ENCODE measurements at regions not wholly inside any gene's neighbourhood (a gene's known extent, or its start where the extent isn't known, plus 50 kb on each side); places are given as distances from the start of the nearest gene placed in this dataset.

DNA sequence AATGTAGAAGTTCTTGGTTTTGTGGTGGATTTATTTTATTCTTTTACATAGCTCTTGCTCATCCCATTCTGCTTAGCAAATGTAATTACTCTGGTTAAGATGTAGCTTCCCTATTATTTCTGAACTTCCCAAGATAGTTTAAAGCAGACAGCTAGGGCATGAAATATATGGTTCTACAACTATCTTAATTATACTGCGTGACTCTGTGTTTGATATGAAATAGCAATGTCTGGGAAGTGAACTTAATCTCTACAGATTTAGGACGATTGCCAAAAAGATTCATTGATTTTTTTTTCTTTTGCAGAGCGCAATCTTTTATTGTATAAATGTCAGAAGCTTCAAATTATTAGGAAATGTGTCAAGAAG is 529.3 kb upstream of the ZNF608 start:
- intact Hi-C loops (cut with micrococcal nuclease; ENCODE audit: unreplicated experiment) (no loop called here), in situ Hi-C loops (cut with HindIII; ENCODE audit: low pct_unique_long_range_greater_than_20kb, low sequenced_read_pairs) (no loop called here)
- BruUV-seq (replicated peaks), result no TSS peak
- Histone ChIP-seq H3K27ac (ENCODE audit: low read length) (peak overlapping the region; percentile 67; the same call in 1 of the 2 replicates), H3K9me3 (ENCODE audit: control insufficient read depth, insufficient read depth, low read depth, low read length) (no peaks in the 10 kb centered on the region), H3K4me1 (ENCODE audit: control insufficient read depth, insufficient read depth, low read length) (peaks cover 18% of the 10 kb centered on the region; the same call in 1 of the 2 replicates), H3K27me3 (ENCODE audit: control insufficient read depth, insufficient read depth, low read length) (no peaks in the 10 kb centered on the region), H3K4me3 (ENCODE audit: low read depth in 2 of 2, low read length in 2 of 2) (no peak overlapping the region), H3K36me3 (ENCODE audit: control insufficient read depth, insufficient read depth, low read length) (no peaks in the 10 kb centered on the region)
- ATAC-seq, result no peak
- TF ChIP-seq, protein P1, sequence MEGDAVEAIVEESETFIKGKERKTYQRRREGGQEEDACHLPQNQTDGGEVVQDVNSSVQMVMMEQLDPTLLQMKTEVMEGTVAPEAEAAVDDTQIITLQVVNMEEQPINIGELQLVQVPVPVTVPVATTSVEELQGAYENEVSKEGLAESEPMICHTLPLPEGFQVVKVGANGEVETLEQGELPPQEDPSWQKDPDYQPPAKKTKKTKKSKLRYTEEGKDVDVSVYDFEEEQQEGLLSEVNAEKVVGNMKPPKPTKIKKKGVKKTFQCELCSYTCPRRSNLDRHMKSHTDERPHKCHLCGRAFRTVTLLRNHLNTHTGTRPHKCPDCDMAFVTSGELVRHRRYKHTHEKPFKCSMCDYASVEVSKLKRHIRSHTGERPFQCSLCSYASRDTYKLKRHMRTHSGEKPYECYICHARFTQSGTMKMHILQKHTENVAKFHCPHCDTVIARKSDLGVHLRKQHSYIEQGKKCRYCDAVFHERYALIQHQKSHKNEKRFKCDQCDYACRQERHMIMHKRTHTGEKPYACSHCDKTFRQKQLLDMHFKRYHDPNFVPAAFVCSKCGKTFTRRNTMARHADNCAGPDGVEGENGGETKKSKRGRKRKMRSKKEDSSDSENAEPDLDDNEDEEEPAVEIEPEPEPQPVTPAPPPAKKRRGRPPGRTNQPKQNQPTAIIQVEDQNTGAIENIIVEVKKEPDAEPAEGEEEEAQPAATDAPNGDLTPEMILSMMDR (IDR thresholded peaks at IDR 0.05), result no peak
- TF ChIP-seq SIN3A (IDR thresholded peaks at IDR 0.05; ENCODE audit: borderline replicate concordance, insufficient read depth, low read depth, low read length) (no peak), TCF7L2 (IDR thresholded peaks at IDR 0.05; ENCODE audit: low read depth, low read length) (no peak), REST (IDR thresholded peaks at IDR 0.05; ENCODE audit: insufficient read depth in 1 of 2, low read depth in 2 of 2, low read length in 1 of 2) (no peak), POLR2AphosphoS5 (IDR thresholded peaks at IDR 0.05; ENCODE audit: low read depth, low read length) (no peak)
- ChIA-PET POLR2A (interaction anchor here (0.6 kb wide), 1 partner anchor 32 kb away, joined by 5 read pairs; no protein-coding TSS in a partner anchor), CTCF (no interaction called here)
- DNase-seq (ENCODE audit: low read depth, low spot score), result no peak

- ChIA-PET CTCF (no interaction called here), POLR2A (no interaction called here)
- ATAC-seq (no peak), DNase-seq (ENCODE audit: low read depth, low spot score) (no peak)
- intact Hi-C loops (cut with micrococcal nuclease; ENCODE audit: unreplicated experiment), result no loop called here
- Histone ChIP-seq H3K4me1 (ENCODE audit: control insufficient read depth, insufficient read depth, low read length) (peaks cover 18% of the 10 kb centered on the region; the same call in 1 of the 2 replicates), H3K27me3 (ENCODE audit: control insufficient read depth, insufficient read depth, low read length) (no peaks in the 10 kb centered on the region), H3K36me3 (ENCODE audit: control insufficient read depth, insufficient read depth, low read length) (no peaks in the 10 kb centered on the region), H3K27ac (ENCODE audit: low read length) (peak overlapping the region; percentile 67; the same call in 1 of the 2 replicates), H3K9me3 (ENCODE audit: control insufficient read depth, insufficient read depth, low read depth, low read length) (no peaks in the 10 kb centered on the region), H3K4me3 (ENCODE audit: low read depth in 2 of 2, low read length in 2 of 2) (no peak overlapping the region)
- BruUV-seq (replicated peaks), result no TSS peak
- in situ Hi-C loops (cut with HindIII; ENCODE audit: low pct_unique_long_range_greater_than_20kb, low sequenced_read_pairs), result no loop called here
- no peak for TF ChIP-seq POLR2AphosphoS5 (IDR thresholded peaks at IDR 0.05; ENCODE audit: low read depth, low read length)
- TF ChIP-seq TCF7L2 (IDR thresholded peaks at IDR 0.05; ENCODE audit: low read depth, low read length), result no peak
- TF ChIP-seq SIN3A (IDR thresholded peaks at IDR 0.05; ENCODE audit: borderline replicate concordance, insufficient read depth, low read depth, low read length), result no peak
- TF ChIP-seq, protein P1 (IDR thresholded peaks at IDR 0.05), result no peak
- no peak for TF ChIP-seq REST (IDR thresholded peaks at IDR 0.05; ENCODE audit: insufficient read depth in 1 of 2, low read depth in 2 of 2, low read length in 1 of 2)
These were observed 529.7 kb upstream of the ZNF608 start for GRCh38 chr5:125276096-125276495.
